Suprapubic skin (tissue), 3 donors: ENCODE measurements at regions not wholly inside any gene's neighbourhood (a gene's known extent, or its start where the extent isn't known, plus 50 kb on each side); places are given as distances from the start of the nearest gene placed in this dataset.

Experiments used
- POLR2AphosphoS5 ChIP-seq, 3 donors: sonication (generic); formaldehyde crosslinking; IDR thresholded peaks; one replicate each; pipeline ENCODE4 v1.6.1; 2017; ENCODE audit warnings: antibody characterized with exemption in 3 of 3
- TF ChIP-seq, protein P1 (sequence below), 2 donors: fragments of 200-600 bp in 1 of 2; fragments of 450-650 bp in 1 of 2; sonication (generic) in 1 of 2; IDR thresholded peaks; one replicate each; pipeline ENCODE4 v1.5.1; 2016 to 2019; ENCODE audit warnings: antibody characterized with exemption in 2 of 2, mild to moderate bottlenecking in 1 of 2, moderate library complexity in 1 of 2

DNA sequence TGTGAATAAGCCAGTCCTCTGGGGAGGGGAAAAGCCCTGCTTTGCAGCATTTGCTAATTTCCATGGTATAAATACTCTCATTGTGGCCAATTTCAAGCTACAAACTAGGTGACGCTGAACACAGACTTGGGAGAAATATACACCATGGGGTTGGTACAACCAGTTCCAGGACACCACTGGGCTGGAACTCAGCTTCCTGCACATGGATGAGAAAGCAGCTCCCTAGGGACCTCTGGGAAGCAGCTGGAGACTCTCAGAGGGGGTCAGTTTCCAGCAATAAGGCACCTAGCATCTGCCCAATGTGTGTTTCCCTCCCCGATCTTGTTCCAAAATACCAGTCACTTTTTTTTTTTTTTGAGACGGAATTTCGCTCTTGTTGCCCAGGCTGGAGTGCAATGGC is 56.8 kb upstream of the WDR11 start:
- TF ChIP-seq POLR2AphosphoS5 (IDR thresholded peaks at IDR 0.05) = no peak
- TF ChIP-seq, protein P1, sequence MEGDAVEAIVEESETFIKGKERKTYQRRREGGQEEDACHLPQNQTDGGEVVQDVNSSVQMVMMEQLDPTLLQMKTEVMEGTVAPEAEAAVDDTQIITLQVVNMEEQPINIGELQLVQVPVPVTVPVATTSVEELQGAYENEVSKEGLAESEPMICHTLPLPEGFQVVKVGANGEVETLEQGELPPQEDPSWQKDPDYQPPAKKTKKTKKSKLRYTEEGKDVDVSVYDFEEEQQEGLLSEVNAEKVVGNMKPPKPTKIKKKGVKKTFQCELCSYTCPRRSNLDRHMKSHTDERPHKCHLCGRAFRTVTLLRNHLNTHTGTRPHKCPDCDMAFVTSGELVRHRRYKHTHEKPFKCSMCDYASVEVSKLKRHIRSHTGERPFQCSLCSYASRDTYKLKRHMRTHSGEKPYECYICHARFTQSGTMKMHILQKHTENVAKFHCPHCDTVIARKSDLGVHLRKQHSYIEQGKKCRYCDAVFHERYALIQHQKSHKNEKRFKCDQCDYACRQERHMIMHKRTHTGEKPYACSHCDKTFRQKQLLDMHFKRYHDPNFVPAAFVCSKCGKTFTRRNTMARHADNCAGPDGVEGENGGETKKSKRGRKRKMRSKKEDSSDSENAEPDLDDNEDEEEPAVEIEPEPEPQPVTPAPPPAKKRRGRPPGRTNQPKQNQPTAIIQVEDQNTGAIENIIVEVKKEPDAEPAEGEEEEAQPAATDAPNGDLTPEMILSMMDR (IDR thresholded peaks at IDR 0.05) = no peak
